Gastrocnemius medialis (tissue), 4 donors: ENCODE measurements at regions not wholly inside any gene's neighbourhood (a gene's known extent, or its start where the extent isn't known, plus 50 kb on each side); places are given as distances from the start of the nearest gene placed in this dataset.

ENCODE experiments used
- ATAC-seq, 2 donors: fragments of 150-250 bp; one replicate each; pipeline ENCODE4 v1.9.1; 2016
- DNase-seq, 2 donors: peaks; one replicate each; pipeline ENCODE4 v3.0.0-alpha.2; 2019
- H3K27ac ChIP-seq, 4 donors: fragments of 200-600 bp; sonication (generic); 1 replicate in 1 of 4; 2 replicates in 3 of 4; pipeline ENCODE4 v1.5.1; 2016 to 2018; ENCODE audit warnings: mild to moderate bottlenecking in 2 of 4, moderate library complexity in 1 of 4
- H3K27me3 ChIP-seq, 3 donors: fragments of 200-600 bp; sonication (generic) in 2 of 3; 1 replicate in 1 of 3; 2 replicates in 2 of 3; pipeline versions ENCODE4 v1.5.1 to v1.6.0; 2016 to 2019; ENCODE audit warnings: mild to moderate bottlenecking in 1 of 3, moderate library complexity in 1 of 3
- H3K36me3 ChIP-seq, 2 donors: fragments of 200-600 bp; sonication (generic) in 1 of 2; one replicate each; pipeline ENCODE4 v1.5.1; 2017 to 2018
- H3K4me1 ChIP-seq, 2 donors: fragments of 200-600 bp; sonication (generic) in 1 of 2; one replicate each; pipeline ENCODE4 v1.5.1; 2016 to 2017; ENCODE audit warnings: mild to moderate bottlenecking in 2 of 2
- H3K4me3 ChIP-seq, 4 donors: fragments of 200-600 bp; sonication (generic) in 3 of 4; 1 replicate in 1 of 4; 2 replicates in 3 of 4; pipeline ENCODE4 v1.5.1; 2016 to 2019; ENCODE audit warnings: mild to moderate bottlenecking in 2 of 4
- H3K9me3 ChIP-seq, 3 donors: fragments of 200-600 bp; sonication (generic) in 2 of 3; 1 replicate in 1 of 3; 2 replicates in 2 of 3; pipeline ENCODE4 v1.5.1; 2016 to 2019
- CTCF ChIP-seq, 5 experiments: fragments of 450-650 bp in 3 of 5; fragments of 200-600 bp in 2 of 5; sonication (generic) in 2 of 5; IDR thresholded peaks in 4 of 5; conservative IDR thresholded peaks in 1 of 5; 1 replicate in 4 of 5; 2 replicates in 1 of 5; pipeline ENCODE4 v1.5.1; 2016 to 2019; ENCODE audit warnings: antibody characterized with exemption in 5 of 5, mild to moderate bottlenecking in 3 of 5, moderate library complexity in 3 of 5
- POLR2A ChIP-seq, 2 donors: fragments of 450-650 bp; IDR thresholded peaks; one replicate each; pipeline ENCODE4 v1.6.1; 2017; ENCODE audit warnings: antibody characterized with exemption in 2 of 2, mild to moderate bottlenecking in 2 of 2, moderate library complexity in 2 of 2
- in situ Hi-C, 4 donors: fragments of 200-750 bp; cut with MboI; loops; one replicate each; pipeline versions ENCODE4 v1.15.0 to v1.8.0; 2017; ENCODE audit warnings: low sequenced_read_pairs in 4 of 4
- intact Hi-C: fragments of 100-400 bp; cut with DNase I; formaldehyde crosslinking; loops from one replicate; pipeline ENCODE4 v1.15.1; 2023; ENCODE audit warnings: low total_unique reads

GRCh38 chr12:40632933-40633332 lies 59.3 kb upstream of the CNTN1 start:
- DNase-seq = no peak
- Histone ChIP-seq H3K27ac (no peak overlapping the region), H3K4me1 (no peaks in the 10 kb centered on the region), H3K27me3 (no peaks in the 10 kb centered on the region), H3K36me3 (no peaks in the 10 kb centered on the region), H3K9me3 (no peaks in the 10 kb centered on the region), H3K4me3 (no peak overlapping the region)
- intact Hi-C loops (no loop called here), in situ Hi-C loops (no loop called here)
- no peak for ATAC-seq
- TF ChIP-seq CTCF (IDR thresholded peaks at IDR 0.05 in 4 of 5, conservative IDR thresholded peaks at IDR 0.05 in 1 of 5) (no peak), POLR2A (IDR thresholded peaks at IDR 0.05) (no peak)

- Histone ChIP-seq H3K36me3 (no peaks in the 10 kb centered on the region), H3K27ac (no peak overlapping the region), H3K27me3 (no peaks in the 10 kb centered on the region), H3K4me3 (no peak overlapping the region), H3K9me3 (no peaks in the 10 kb centered on the region), H3K4me1 (no peaks in the 10 kb centered on the region)
- DNase-seq = no peak
- intact Hi-C loops (no loop called here), in situ Hi-C loops (no loop called here)
- TF ChIP-seq POLR2A (IDR thresholded peaks at IDR 0.05) (no peak), CTCF (IDR thresholded peaks at IDR 0.05 in 4 of 5, conservative IDR thresholded peaks at IDR 0.05 in 1 of 5) (no peak)
- ATAC-seq = no peak
These were observed 57.6 kb upstream of the CNTN1 start for GRCh38 chr12:40634517-40635131.

GRCh38 chr12:40635141-40635731 lies 57.0 kb upstream of the CNTN1 start:
- no peak overlapping the region for H3K27ac ChIP-seq
- no peak overlapping the region for H3K4me3 ChIP-seq
- H3K4me1 ChIP-seq = no peaks in the 10 kb centered on the region
- no peaks in the 10 kb centered on the region for H3K36me3 ChIP-seq
- intact Hi-C loops (no loop called here), in situ Hi-C loops (no loop called here)
- no peaks in the 10 kb centered on the region for H3K9me3 ChIP-seq
- no peak for ATAC-seq
- TF ChIP-seq CTCF (IDR thresholded peaks at IDR 0.05 in 4 of 5, conservative IDR thresholded peaks at IDR 0.05 in 1 of 5) (no peak), POLR2A (IDR thresholded peaks at IDR 0.05) (no peak)
- no peak for DNase-seq
- H3K27me3 ChIP-seq = no peaks in the 10 kb centered on the region
